ENCODE measurements at regions not wholly inside any gene's neighbourhood (a gene's known extent, or its start where the extent isn't known, plus 50 kb on each side); places are given as distances from the start of the nearest gene placed in this dataset.
"Not testable (repeated sequence)": the region's sequence is repeated elsewhere in the genome, so short reads cannot be mapped to it uniquely, and the experiment has no call there.

- H3K27ac Mint-ChIP-seq (ENCODE audit: unreplicated experiment), result no peak overlapping the region
- H3K4me3 Mint-ChIP-seq (ENCODE audit: unreplicated experiment), result no peak overlapping the region
- H3K36me3 Mint-ChIP-seq (ENCODE audit: unreplicated experiment), result no peaks in the 10 kb centered on the region
- peaks cover 4% of the 10 kb centered on the region for H3K27me3 Mint-ChIP-seq (ENCODE audit: unreplicated experiment)
- H3K4me1 Mint-ChIP-seq (ENCODE audit: low read depth, unreplicated experiment), result peaks cover 40% of the 10 kb centered on the region
- DNase-seq, result no peak
- no peak for TF ChIP-seq CTCF (IDR thresholded peaks at IDR 0.05; ENCODE audit: partially characterized antibody, unreplicated experiment)
- H3K9me3 Mint-ChIP-seq (ENCODE audit: unreplicated experiment), result peaks cover 2% of the 10 kb centered on the region
These were observed 336.0 kb upstream of the ONECUT1 start for GRCh38 chr15:53126144-53126543.

- TF ChIP-seq CTCF (IDR thresholded peaks at IDR 0.05; ENCODE audit: partially characterized antibody, unreplicated experiment), result no peak
- Mint-ChIP-seq H3K36me3 (ENCODE audit: unreplicated experiment) (no peaks in the 10 kb centered on the region), H3K4me1 (ENCODE audit: low read depth, unreplicated experiment) (peaks cover 14% of the 10 kb centered on the region), H3K27ac (ENCODE audit: unreplicated experiment) (no peak overlapping the region), H3K9me3 (ENCODE audit: unreplicated experiment) (no peaks in the 10 kb centered on the region), H3K4me3 (ENCODE audit: unreplicated experiment) (no peak overlapping the region), H3K27me3 (ENCODE audit: unreplicated experiment) (no peaks in the 10 kb centered on the region)
- DNase-seq, result no peak
These were observed 332.7 kb upstream of the ONECUT1 start for GRCh38 chr15:53122818-53123217.

DNA sequence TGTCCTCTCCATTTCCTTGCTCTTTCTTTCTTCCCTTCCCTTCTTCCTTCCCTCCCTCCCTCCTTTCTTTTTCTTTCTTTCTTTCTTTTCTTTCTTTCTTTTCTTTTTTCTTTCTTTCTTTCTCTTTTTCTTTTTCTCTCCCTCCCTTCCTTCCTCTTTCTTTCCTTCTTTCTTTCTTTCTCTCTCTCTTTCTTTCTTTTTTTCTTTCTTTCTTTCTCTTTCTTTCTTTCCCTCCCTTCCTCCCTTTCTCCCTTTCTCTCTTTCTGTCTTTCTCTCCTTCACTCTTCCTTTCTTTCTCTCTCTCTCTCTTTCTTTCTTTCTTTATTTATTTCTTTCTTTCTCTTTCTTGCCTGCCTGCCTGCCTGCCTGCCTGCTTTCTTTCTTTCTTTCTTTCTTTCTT lies 326.8 kb upstream of the ONECUT1 start:
- not testable (repeated sequence) for DNase-seq; H3K27me3 Mint-ChIP-seq (ENCODE audit: unreplicated experiment); H3K27ac Mint-ChIP-seq (ENCODE audit: unreplicated experiment); H3K9me3 Mint-ChIP-seq (ENCODE audit: unreplicated experiment); H3K36me3 Mint-ChIP-seq (ENCODE audit: unreplicated experiment); H3K4me1 Mint-ChIP-seq (ENCODE audit: low read depth, unreplicated experiment); H3K4me3 Mint-ChIP-seq (ENCODE audit: unreplicated experiment)

DNA sequence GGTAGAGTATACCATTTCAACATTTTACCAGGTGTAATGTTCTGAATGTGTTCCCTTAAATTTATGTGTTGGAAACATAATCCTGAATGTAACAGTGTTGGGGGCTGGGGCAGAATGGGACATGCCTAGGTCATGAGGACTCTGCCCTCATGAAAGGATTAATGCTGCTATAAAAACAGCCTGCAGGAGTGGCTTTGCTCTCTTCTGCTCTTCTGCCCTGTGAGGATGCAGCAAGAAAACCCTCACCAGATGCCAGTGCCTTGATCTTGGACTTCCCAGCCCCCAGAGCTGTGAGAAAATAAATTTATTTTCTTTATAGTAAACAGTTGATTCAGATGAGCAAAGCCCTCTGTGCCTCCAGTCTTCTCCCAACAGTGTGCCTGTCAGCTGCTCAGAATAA lies 326.0 kb upstream of the ONECUT1 start:
- TF ChIP-seq CTCF (IDR thresholded peaks at IDR 0.05; ENCODE audit: partially characterized antibody, unreplicated experiment), result no peak
- Mint-ChIP-seq H3K4me1 (ENCODE audit: low read depth, unreplicated experiment) (no peaks in the 10 kb centered on the region), H3K9me3 (ENCODE audit: unreplicated experiment) (peaks cover 1% of the 10 kb centered on the region)

GRCh38 chr15:53115563-53115962 lies 325.4 kb upstream of the ONECUT1 start:
- no peak for TF ChIP-seq CTCF (IDR thresholded peaks at IDR 0.05; ENCODE audit: partially characterized antibody, unreplicated experiment)
- no peaks in the 10 kb centered on the region for H3K36me3 Mint-ChIP-seq (ENCODE audit: unreplicated experiment)
- H3K27ac Mint-ChIP-seq (ENCODE audit: unreplicated experiment), result no peak overlapping the region
- no peak for DNase-seq
- no peaks in the 10 kb centered on the region for H3K27me3 Mint-ChIP-seq (ENCODE audit: unreplicated experiment)
- peaks cover 1% of the 10 kb centered on the region for H3K9me3 Mint-ChIP-seq (ENCODE audit: unreplicated experiment)
- H3K4me1 Mint-ChIP-seq (ENCODE audit: low read depth, unreplicated experiment), result no peaks in the 10 kb centered on the region
- no peak overlapping the region for H3K4me3 Mint-ChIP-seq (ENCODE audit: unreplicated experiment)

More for the DNA sequence above, 326.0 kb upstream of the ONECUT1 start:
- no peaks in the 10 kb centered on the region for H3K36me3 Mint-ChIP-seq (ENCODE audit: unreplicated experiment)
- H3K27ac Mint-ChIP-seq (ENCODE audit: unreplicated experiment), result no peak overlapping the region
- no peaks in the 10 kb centered on the region for H3K27me3 Mint-ChIP-seq (ENCODE audit: unreplicated experiment)
- no peak overlapping the region for H3K4me3 Mint-ChIP-seq (ENCODE audit: unreplicated experiment)
- DNase-seq, result no peak

DNA sequence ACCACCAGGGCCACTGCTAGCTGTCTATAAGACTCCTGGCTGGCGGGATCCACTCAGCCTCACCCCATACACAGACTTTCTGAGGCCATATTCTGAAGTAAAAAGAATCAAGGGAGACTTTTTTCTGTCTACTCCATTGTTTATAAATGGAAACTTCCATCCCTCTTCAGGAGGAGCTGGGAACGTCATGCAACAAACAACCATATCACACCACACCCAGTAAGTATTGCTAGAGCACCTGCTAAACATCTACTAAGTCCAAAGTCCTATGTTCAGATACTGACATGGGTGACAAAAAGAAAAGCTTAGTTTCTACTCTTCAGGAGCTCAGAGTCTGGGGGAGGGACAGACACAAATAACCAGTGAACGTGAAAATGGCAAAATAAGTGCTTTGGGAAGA lies 324.8 kb upstream of the ONECUT1 start:
- Mint-ChIP-seq H3K4me3 (ENCODE audit: unreplicated experiment) (no peak overlapping the region), H3K4me1 (ENCODE audit: low read depth, unreplicated experiment) (no peaks in the 10 kb centered on the region), H3K9me3 (ENCODE audit: unreplicated experiment) (peaks cover 1% of the 10 kb centered on the region), H3K27ac (ENCODE audit: unreplicated experiment) (no peak overlapping the region), H3K36me3 (ENCODE audit: unreplicated experiment) (no peaks in the 10 kb centered on the region), H3K27me3 (ENCODE audit: unreplicated experiment) (no peaks in the 10 kb centered on the region)
- no peak for TF ChIP-seq CTCF (IDR thresholded peaks at IDR 0.05; ENCODE audit: partially characterized antibody, unreplicated experiment)
- no peak for DNase-seq

Measured in glutamatergic neuron (in vitro differentiated cells).